GM12878 (cell line): ENCODE measurements at regions not wholly inside any gene's neighbourhood (a gene's known extent, or its start where the extent isn't known, plus 50 kb on each side); places are given as distances from the start of the nearest gene placed in this dataset.

ENCODE experiments used
- ATAC-seq: fragments of 200-7000 bp; cut with Tn5 transposase; 3 replicates; pipeline ENCODE4 v1.9.1; 2020; ENCODE audit warnings: mild to moderate bottlenecking, moderate library complexity
- BruUV-seq: library from RNA; stranded (reverse); fragments of 400-500 nt; replicated peaks from 2 replicates; lab custom pipeline; 2021; lab: Mats Ljungman, UMichigan
- CTCF ChIA-PET: fragments of 300-600 bp; sonication (Branson Sonifier 250); formaldehyde crosslinking; extraction: SDS; loops from one replicate; lab custom pipeline; 2021; ENCODE audit warnings: inconsistent platforms; lab: Yijun Ruan, JAX
- POLR2A ChIA-PET: fragments of 350-600 bp; formaldehyde crosslinking; extraction: SDS; loops from one replicate; lab custom pipeline; 2021; ENCODE audit warnings: inconsistent platforms; lab: Charles Lee
- RAD21 ChIA-PET: fragments of 300-600 bp; sonication (Branson Sonifier 250); formaldehyde crosslinking; loops from one replicate; lab custom pipeline; 2023; ENCODE audit warnings: antibody characterized with exemption; ENCODE audit not compliant: unreplicated experiment; lab: Charles Lee
- SMC1A ChIA-PET: fragments of 300-600 bp; sonication (Branson Sonifier 250); formaldehyde crosslinking; loops from one replicate; lab custom pipeline; 2023; ENCODE audit not compliant: unreplicated experiment, uncharacterized antibody; lab: Charles Lee
- DNase-seq: peaks from one replicate; pipeline ENCODE4 v3.0.0-alpha.2; 2011; ENCODE audit warnings: low read depth, low spot score
- FAIRE-seq: peaks from 3 replicates; lab custom pipeline; 2011; peaks lifted over from hg19 to GRCh38; lab: Jason Lieb, UNC
- H2AFZ ChIP-seq: 2 replicates; pipeline ENCODE4 v1.6.0; 2011; ENCODE audit warnings: low read depth, low read length, control low read depth; ENCODE audit not compliant: control insufficient read depth
- H3K27ac ChIP-seq: 2 replicates; pipeline ENCODE4 v1.5.1; 2011; ENCODE audit warnings: control low read depth; ENCODE audit not compliant: control insufficient read depth, insufficient read depth
- H3K27me3 ChIP-seq, 2 experiments: replicated peaks in 1 of 2; 2 replicates each; pipeline versions ENCODE4 v1.6.0 to v1.6.1; 2011; ENCODE audit warnings: low read length in 1 of 2; ENCODE audit not compliant: control insufficient read depth in 2 of 2, insufficient read depth in 2 of 2
- H3K36me3 ChIP-seq, 2 experiments: 2 replicates each; pipeline ENCODE4 v1.5.1; 2011; ENCODE audit warnings: low read length in 1 of 2; ENCODE audit not compliant: control insufficient read depth in 2 of 2, insufficient read depth in 2 of 2
- H3K4me1 ChIP-seq: 2 replicates; pipeline ENCODE4 v1.6.1; 2011; ENCODE audit warnings: mild to moderate bottlenecking, low read length, moderate library complexity, mixed read lengths; ENCODE audit not compliant: control insufficient read depth, insufficient read depth
- H3K4me2 ChIP-seq: 2 replicates; pipeline ENCODE4 v1.6.0; 2011; ENCODE audit warnings: control low read depth; ENCODE audit not compliant: control insufficient read depth, insufficient read depth
- H3K4me3 ChIP-seq: fragments of 200-600 bp; sonication (generic); 2 replicates; pipeline ENCODE4 v1.5.1; 2016
- H3K79me2 ChIP-seq: 2 replicates; pipeline ENCODE4 v1.6.0; 2011; ENCODE audit warnings: low read length; ENCODE audit not compliant: control insufficient read depth, insufficient read depth
- H3K9ac ChIP-seq: 2 replicates; pipeline ENCODE4 v1.8.0; 2011; ENCODE audit warnings: low read length, control low read depth, mixed read lengths; ENCODE audit not compliant: control insufficient read depth, insufficient read depth
- H3K9me3 ChIP-seq: replicated peaks from 3 replicates; pipeline ENCODE4 v1.5.1; 2011; ENCODE audit warnings: mild to moderate bottlenecking, low read length; ENCODE audit not compliant: control insufficient read depth, insufficient read depth
- H4K20me1 ChIP-seq: 2 replicates; pipeline ENCODE4 v1.6.0; 2011; ENCODE audit not compliant: control insufficient read depth, insufficient read depth
- CEBPB ChIP-seq, 2 experiments: fragments of 150-350 bp in 1 of 2; IDR thresholded peaks; 2 replicates each; pipeline ENCODE4 v1.6.1; 2012 to 2014; ENCODE audit warnings: low read depth in 2 of 2, low read length in 2 of 2, borderline replicate concordance in 1 of 2, inconsistent platforms in 1 of 2
- CREM ChIP-seq: IDR thresholded peaks from 2 replicates; pipeline ENCODE4 v1.6.1; 2014; ENCODE audit warnings: antibody characterized with exemption, low read depth
- EP300 ChIP-seq, 2 experiments: fragments of 150-350 bp in 1 of 2; IDR thresholded peaks; 2 replicates each; pipeline ENCODE4 v1.6.1; 2011 to 2012; ENCODE audit warnings: low read depth in 2 of 2, low read length in 2 of 2, borderline replicate concordance in 1 of 2, improper control_type of control experiment in 1 of 2, inconsistent platforms in 1 of 2; ENCODE audit not compliant: control insufficient read depth in 1 of 2
- ESRRA ChIP-seq: IDR thresholded peaks from 2 replicates; pipeline ENCODE4 v1.6.1; 2012; ENCODE audit warnings: mild to moderate bottlenecking, low read length, improper control_type of control experiment
- NFIC ChIP-seq: IDR thresholded peaks from 2 replicates; pipeline ENCODE4 v1.6.1; 2012; ENCODE audit warnings: low read depth, mild to moderate bottlenecking, inconsistent platforms, low read length, moderate library complexity
- NFYA ChIP-seq: IDR thresholded peaks from 2 replicates; pipeline ENCODE4 v1.6.1; 2011; ENCODE audit warnings: low read depth, mild to moderate bottlenecking, low read length, improper control_type of control experiment, borderline replicate concordance
- RBBP5 ChIP-seq: fragments of 200-600 bp; sonication (generic); conservative IDR thresholded peaks from 2 replicates; pipeline ENCODE4 v1.6.1; 2016
- RFX5 ChIP-seq: IDR thresholded peaks from 2 replicates; pipeline ENCODE4 v1.6.1; 2011; ENCODE audit warnings: low read depth, low read length, improper control_type of control experiment
- SIX5 ChIP-seq: IDR thresholded peaks from 2 replicates; pipeline ENCODE4 v1.6.1; 2011; ENCODE audit warnings: mild to moderate bottlenecking, low read depth, low read length, moderate library complexity; ENCODE audit not compliant: severe bottlenecking
- SMARCA5 ChIP-seq: fragments of 450-650 bp; IDR thresholded peaks from 2 replicates; pipeline ENCODE4 v1.6.1; 2017; ENCODE audit warnings: mild to moderate bottlenecking
- TAF1 ChIP-seq: IDR thresholded peaks from 2 replicates; pipeline ENCODE4 v1.6.1; 2011; ENCODE audit warnings: mild to moderate bottlenecking, low read depth, low read length, borderline replicate concordance
- ZBED1 ChIP-seq: IDR thresholded peaks from 2 replicates; pipeline ENCODE4 v1.6.1; 2016; ENCODE audit warnings: borderline replicate concordance
- ZNF622 ChIP-seq: fragments of 450-650 bp; IDR thresholded peaks from 2 replicates; pipeline ENCODE4 v1.6.1; 2017; ENCODE audit warnings: mild to moderate bottlenecking, inconsistent platforms
- WGBS: methylation state at CpG from one replicate; pipeline ENCODE4 v1.1.6; 2016; ENCODE audit warnings: low lambda C conversion rate; ENCODE audit not compliant: insufficient replicate concordance, insufficient coverage; ENCODE audit errors: missing lambda C conversion rate; 5-methylcytosine and 5-hydroxymethylcytosine counted together
- in situ Hi-C: fragments of 300-500 bp; cut with MboI; formaldehyde crosslinking; loops from 9 replicates; pipeline ENCODE4 v1.14.3; 2018; ENCODE audit warnings: mixed read lengths
- intact Hi-C: fragments of 100-400 bp; cut with micrococcal nuclease; formaldehyde crosslinking; loops from one replicate; pipeline ENCODE4 v1.14.2; 2022; ENCODE audit not compliant: unreplicated experiment
- TF ChIP-seq, protein P1 (sequence below): IDR thresholded peaks from 2 replicates; pipeline ENCODE4 v1.6.1; 2012; ENCODE audit warnings: low read depth, low read length, improper control_type of control experiment

DNA sequence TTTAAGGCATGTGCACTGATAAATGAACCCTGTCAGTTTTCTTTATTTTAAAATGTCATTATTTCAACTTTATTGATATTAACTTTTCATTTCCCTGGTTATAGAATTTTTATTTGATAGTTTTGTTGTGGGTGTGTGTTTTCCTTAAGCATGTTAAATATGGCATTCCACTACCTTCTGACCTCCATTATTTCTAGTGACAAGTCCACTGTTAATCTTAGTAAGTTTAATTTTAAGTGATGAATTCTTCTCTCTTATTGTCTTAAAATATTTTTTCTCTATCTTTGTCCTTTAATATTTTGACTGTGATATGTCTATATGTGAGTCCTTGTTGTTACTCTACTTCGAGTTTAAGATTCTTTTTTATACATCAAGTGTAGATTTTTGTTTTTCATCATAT is 685.7 kb downstream of the GALR1 start:
- in situ Hi-C loops (no loop called here), intact Hi-C loops (no loop called here)
- H4K20me1 ChIP-seq = no peaks in the 10 kb centered on the region
- no peaks in the 10 kb centered on the region for H3K79me2 ChIP-seq
- no peak overlapping the region for H3K9ac ChIP-seq
- no peak overlapping the region for H2AFZ ChIP-seq
- POLR2A ChIA-PET = no interaction called here
- SMC1A ChIA-PET = interaction anchor here (0.6 kb wide), 1 partner anchor 162 kb away, joined by 4 read pairs; no protein-coding TSS in a partner anchor
- H3K4me2 ChIP-seq = no peak overlapping the region
- H3K36me3 ChIP-seq = no peaks in the 10 kb centered on the region
- no peaks in the 10 kb centered on the region for H3K9me3 ChIP-seq
- no peaks in the 10 kb centered on the region for H3K4me1 ChIP-seq
- no peaks in the 10 kb centered on the region for H3K27me3 ChIP-seq
- 0% methylated on average over 1 of the region's 1 CpG for WGBS
- no peak for FAIRE-seq
- BruUV-seq = no TSS peak
- DNase-seq = no peak
- RAD21 ChIA-PET = no interaction called here
- no peak for TF ChIP-seq ESRRA
- no peak for TF ChIP-seq RFX5
- TF ChIP-seq SIX5 = no peak
- no peak for TF ChIP-seq NFYA
- no peak for TF ChIP-seq RBBP5
- no peak for TF ChIP-seq ZNF622
- no peak for TF ChIP-seq CREM
- TF ChIP-seq, protein P1, sequence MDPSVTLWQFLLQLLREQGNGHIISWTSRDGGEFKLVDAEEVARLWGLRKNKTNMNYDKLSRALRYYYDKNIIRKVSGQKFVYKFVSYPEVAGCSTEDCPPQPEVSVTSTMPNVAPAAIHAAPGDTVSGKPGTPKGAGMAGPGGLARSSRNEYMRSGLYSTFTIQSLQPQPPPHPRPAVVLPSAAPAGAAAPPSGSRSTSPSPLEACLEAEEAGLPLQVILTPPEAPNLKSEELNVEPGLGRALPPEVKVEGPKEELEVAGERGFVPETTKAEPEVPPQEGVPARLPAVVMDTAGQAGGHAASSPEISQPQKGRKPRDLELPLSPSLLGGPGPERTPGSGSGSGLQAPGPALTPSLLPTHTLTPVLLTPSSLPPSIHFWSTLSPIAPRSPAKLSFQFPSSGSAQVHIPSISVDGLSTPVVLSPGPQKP = no peak
- no peak for TF ChIP-seq TAF1
- TF ChIP-seq ZBED1 = no peak
- no peak for TF ChIP-seq CEBPB (IDR thresholded peaks at IDR 0.05; ENCODE audit: borderline replicate concordance in 1 of 2, low read depth in 2 of 2, low read length in 2 of 2)
- no peak for TF ChIP-seq EP300 (IDR thresholded peaks at IDR 0.05; ENCODE audit: borderline replicate concordance in 1 of 2, control insufficient read depth in 1 of 2, low read depth in 2 of 2, low read length in 2 of 2)
- no peak for TF ChIP-seq NFIC
- no peak for TF ChIP-seq SMARCA5
- no peak for ATAC-seq
- CTCF ChIA-PET = no interaction called here
- no peak overlapping the region for H3K27ac ChIP-seq
- H3K4me3 ChIP-seq = no peak overlapping the region
